Lung (tissue), 11 donors: ENCODE measurements at regions not wholly inside any gene's neighbourhood (a gene's known extent, or its start where the extent isn't known, plus 50 kb on each side); places are given as distances from the start of the nearest gene placed in this dataset.

Experiments used
- ATAC-seq: fragments of 200-7000 bp; cut with Tn5 transposase; one replicate; pipeline ENCODE4 v1.9.1; 2020; ENCODE audit warnings: moderate number of reproducible peaks; ENCODE audit not compliant: insufficient read depth, low FRiP score
- DNase-seq, 3 donors: peaks; one replicate each; pipeline ENCODE4 v3.0.0-alpha.2; 2013 to 2017
- H3K27ac ChIP-seq, 2 donors: one replicate each; pipeline ENCODE4 v1.5.1; 2013; ENCODE audit warnings: mild to moderate bottlenecking in 2 of 2, moderate library complexity in 2 of 2, control low read depth in 1 of 2, inconsistent platforms in 1 of 2, low read depth in 1 of 2, low read length in 1 of 2
- H3K27me3 ChIP-seq, 3 donors: one replicate each; pipeline ENCODE4 v1.5.1; 2013; ENCODE audit warnings: low read length in 2 of 3; ENCODE audit not compliant: control insufficient read depth in 3 of 3, insufficient read depth in 3 of 3
- H3K36me3 ChIP-seq, 4 donors: one replicate each; pipeline ENCODE4 v1.5.1; 2013; ENCODE audit warnings: low read length in 4 of 4, mild to moderate bottlenecking in 1 of 4, moderate library complexity in 1 of 4; ENCODE audit not compliant: control insufficient read depth in 4 of 4, insufficient read depth in 4 of 4
- H3K4me1 ChIP-seq, 5 donors: one replicate each; pipeline ENCODE4 v1.5.1; 2013; ENCODE audit warnings: low read length in 5 of 5, mild to moderate bottlenecking in 2 of 5, moderate library complexity in 1 of 5; ENCODE audit not compliant: control insufficient read depth in 5 of 5, insufficient read depth in 5 of 5
- H3K4me3 ChIP-seq: one replicate; pipeline ENCODE4 v1.5.1; 2013; ENCODE audit warnings: mild to moderate bottlenecking, control low read depth, moderate library complexity
- H3K9ac ChIP-seq, 2 donors: one replicate each; pipeline ENCODE4 v1.5.1; 2013; ENCODE audit warnings: low read length in 2 of 2, control low read depth in 1 of 2; ENCODE audit not compliant: insufficient read depth in 1 of 2
- H3K9me3 ChIP-seq, 4 donors: one replicate each; pipeline ENCODE4 v1.5.1; 2013; ENCODE audit warnings: low read length in 3 of 4, mild to moderate bottlenecking in 1 of 4, moderate library complexity in 1 of 4; ENCODE audit not compliant: control insufficient read depth in 4 of 4, insufficient read depth in 3 of 4
- CTCF ChIP-seq: IDR thresholded peaks from 2 replicates; pipeline ENCODE4 v1.5.1; 2012; ENCODE audit warnings: mild to moderate bottlenecking; ENCODE audit errors: control extremely low read depth, extremely low read depth
- WGBS, 2 donors: extraction: QIAGEN DNeasy Blood & Tissue Kit; methylation state at CpG; one replicate each; pipeline ENCODE4 v1.1.7; 2013; 5-methylcytosine and 5-hydroxymethylcytosine counted together
- donor health status: control.
- donor health status: control.
- donor health status: Bipolar disorder and iron deficiency.
- donor health status: healthy.
- donor health status: DM: yes; HTN: yes; CAD: no.

- no peak overlapping the region for H3K9ac ChIP-seq
- no peak for TF ChIP-seq CTCF
- peaks cover 0 to 11% (median 0%) of the 10 kb centered on the region in 4 donors for H3K9me3 ChIP-seq
- H3K27me3 ChIP-seq: no peaks in the 10 kb centered on the region
- DNase-seq (no peak), ATAC-seq (no peak)
- no peak overlapping the region for H3K27ac ChIP-seq
- H3K4me3 ChIP-seq: no peak overlapping the region
- H3K36me3 ChIP-seq: no peaks in the 10 kb centered on the region
- no peaks in the 10 kb centered on the region for H3K4me1 ChIP-seq
- 89% methylated on average over 17 of the region's 17 CpGs for WGBS, 2 donors
These were observed 312.7 kb upstream of the ERCC4 start for GRCh38 chr16:13607289-13607688.

GRCh38 chr16:13611596-13611995, 308.4 kb upstream of the ERCC4 start:
- H3K27me3 ChIP-seq: no peaks in the 10 kb centered on the region
- WGBS, 2 donors: 46 to 50% methylated on average over 7 of the region's 7 CpGs
- ATAC-seq (no peak), DNase-seq (no peak)
- peaks cover 0 to 8% (median 2%) of the 10 kb centered on the region in 4 donors for H3K9me3 ChIP-seq
- no peaks in the 10 kb centered on the region for H3K4me1 ChIP-seq
- no peak for TF ChIP-seq CTCF
- H3K9ac ChIP-seq: no peak overlapping the region
- H3K27ac ChIP-seq: no peak overlapping the region
- no peak overlapping the region for H3K4me3 ChIP-seq
- no peaks in the 10 kb centered on the region for H3K36me3 ChIP-seq

GRCh38 chr16:13612623-13613022, 307.3 kb upstream of the ERCC4 start:
- Histone ChIP-seq H3K36me3 (no peaks in the 10 kb centered on the region), H3K9ac (no peak overlapping the region), H3K4me1 (no peaks in the 10 kb centered on the region), H3K9me3 (peaks cover 0 to 3% (median 0%) of the 10 kb centered on the region in 4 donors), H3K27me3 (no peaks in the 10 kb centered on the region), H3K4me3 (no peak overlapping the region), H3K27ac (no peak overlapping the region)
- TF ChIP-seq CTCF: no peak
- no peak for ATAC-seq
- 81% methylated on average over 4 of the region's 4 CpGs for WGBS, 2 donors
- no peak for DNase-seq

- peaks cover 0 to 3% (median 0%) of the 10 kb centered on the region in 4 donors for H3K9me3 ChIP-seq
- WGBS, 2 donors: 68 to 71% methylated on average over 2 of the region's 2 CpGs
- TF ChIP-seq CTCF: no peak
- DNase-seq (no peak), ATAC-seq (no peak)
- no peak overlapping the region for H3K27ac ChIP-seq
- no peak overlapping the region for H3K4me3 ChIP-seq
- no peaks in the 10 kb centered on the region for H3K27me3 ChIP-seq
- no peak overlapping the region for H3K9ac ChIP-seq
- H3K4me1 ChIP-seq: no peaks in the 10 kb centered on the region
- H3K36me3 ChIP-seq: no peaks in the 10 kb centered on the region
These were observed 306.8 kb upstream of the ERCC4 start for GRCh38 chr16:13613165-13613564.
